Mesendoderm (in vitro differentiated cells): ENCODE measurements at regions not wholly inside any gene's neighbourhood (a gene's known extent, or its start where the extent isn't known, plus 50 kb on each side); places are given as distances from the start of the nearest gene placed in this dataset.

ENCODE experiments used
- DNase-seq: peaks from one replicate; pipeline ENCODE4 v3.0.0; 2013
- H2AK5ac ChIP-seq: 2 replicates; pipeline ENCODE4 v1.6.1; 2013; ENCODE audit warnings: low read length, inconsistent platforms
- H2BK120ac ChIP-seq: 2 replicates; pipeline ENCODE4 v1.6.1; 2013; ENCODE audit warnings: low read depth, mild to moderate bottlenecking, low read length, moderate library complexity, mixed read lengths
- H2BK15ac ChIP-seq: replicated peaks from 2 replicates; pipeline ENCODE4 v1.6.1; 2013; ENCODE audit warnings: low read depth, mild to moderate bottlenecking, moderate library complexity
- H2BK5ac ChIP-seq: 2 replicates; pipeline ENCODE4 v1.6.1; 2013; ENCODE audit warnings: low read length, inconsistent platforms
- H3K18ac ChIP-seq: 2 replicates; pipeline ENCODE4 v1.6.1; 2013; ENCODE audit warnings: mild to moderate bottlenecking, low read length, mixed read lengths
- H3K23ac ChIP-seq: one replicate; pipeline ENCODE4 v1.6.1; 2013; ENCODE audit warnings: low read length
- H3K27ac ChIP-seq: 2 replicates; pipeline ENCODE4 v1.5.1; 2013; ENCODE audit warnings: low read depth, mild to moderate bottlenecking, inconsistent platforms, low read length, moderate library complexity
- H3K27me3 ChIP-seq: 2 replicates; pipeline ENCODE4 v1.6.1; 2013; ENCODE audit warnings: low read length, control low read depth, mild to moderate bottlenecking, inconsistent platforms; ENCODE audit not compliant: insufficient read depth, poor library complexity
- H3K36me3 ChIP-seq: 2 replicates; pipeline ENCODE4 v1.6.1; 2013; ENCODE audit warnings: low read length, inconsistent platforms; ENCODE audit not compliant: control insufficient read depth, insufficient read depth
- H3K4ac ChIP-seq: one replicate; pipeline ENCODE4 v1.6.1; 2013; ENCODE audit warnings: low read depth, mild to moderate bottlenecking, low read length, moderate library complexity
- H3K4me1 ChIP-seq: 2 replicates; pipeline ENCODE4 v1.6.1; 2013; ENCODE audit warnings: low read depth, low read length, inconsistent platforms; ENCODE audit not compliant: control insufficient read depth
- H3K4me2 ChIP-seq: 2 replicates; pipeline ENCODE4 v1.6.1; 2013; ENCODE audit warnings: low read length
- H3K4me3 ChIP-seq: 2 replicates; pipeline ENCODE4 v1.5.1; 2013; ENCODE audit warnings: mild to moderate bottlenecking, low read length
- H3K56ac ChIP-seq: one replicate; pipeline ENCODE4 v1.6.1; 2013; ENCODE audit warnings: low read length
- H3K79me1 ChIP-seq: 2 replicates; pipeline ENCODE4 v1.6.1; 2013; ENCODE audit warnings: low read length, inconsistent platforms
- H3K79me2 ChIP-seq: 2 replicates; pipeline ENCODE4 v1.6.1; 2013; ENCODE audit warnings: mild to moderate bottlenecking, low read length; ENCODE audit not compliant: control insufficient read depth, insufficient read depth
- H3K9ac ChIP-seq: 2 replicates; pipeline ENCODE4 v1.6.1; 2013; ENCODE audit warnings: low read length, inconsistent platforms
- H4K5ac ChIP-seq: one replicate; pipeline ENCODE4 v1.6.1; 2013; ENCODE audit warnings: low read length
- H4K8ac ChIP-seq: one replicate; pipeline ENCODE4 v1.6.1; 2013; ENCODE audit warnings: low read depth, mild to moderate bottlenecking, control low read depth, low read length, moderate library complexity
- WGBS: extraction: QIAGEN DNeasy Blood & Tissue Kit; methylation state at CpG from one replicate; pipeline ENCODE4 v1.1.7; 2013; ENCODE audit warnings: low lambda C conversion rate, missing lambda C conversion rate; ENCODE audit not compliant: insufficient coverage; ENCODE audit errors: extremely low coverage; 5-methylcytosine and 5-hydroxymethylcytosine counted together

- Histone ChIP-seq H3K4me3 (no peak overlapping the region), H3K23ac (no peak overlapping the region), H3K4ac (no peak overlapping the region), H3K18ac (no peak overlapping the region), H3K27ac (no peak overlapping the region), H4K5ac (no peak overlapping the region), H3K36me3 (no peaks in the 10 kb centered on the region), H2AK5ac (no peak overlapping the region), H3K79me1 (no peaks in the 10 kb centered on the region), H3K4me1 (no peaks in the 10 kb centered on the region), H4K8ac (no peak overlapping the region), H3K27me3 (no peaks in the 10 kb centered on the region), H2BK15ac (no peak overlapping the region), H3K56ac (no peak overlapping the region), H2BK120ac (no peak overlapping the region), H3K9ac (no peak overlapping the region), H2BK5ac (no peak overlapping the region), H3K79me2 (no peaks in the 10 kb centered on the region), H3K4me2 (no peak overlapping the region)
- DNase-seq, result no peak
- WGBS, result no CpG with 5 or more reads among the region's 12 CpGs
Measured at GRCh38 chr4:22997358-22998224, 304.9 kb downstream of the GBA3 start.

DNA sequence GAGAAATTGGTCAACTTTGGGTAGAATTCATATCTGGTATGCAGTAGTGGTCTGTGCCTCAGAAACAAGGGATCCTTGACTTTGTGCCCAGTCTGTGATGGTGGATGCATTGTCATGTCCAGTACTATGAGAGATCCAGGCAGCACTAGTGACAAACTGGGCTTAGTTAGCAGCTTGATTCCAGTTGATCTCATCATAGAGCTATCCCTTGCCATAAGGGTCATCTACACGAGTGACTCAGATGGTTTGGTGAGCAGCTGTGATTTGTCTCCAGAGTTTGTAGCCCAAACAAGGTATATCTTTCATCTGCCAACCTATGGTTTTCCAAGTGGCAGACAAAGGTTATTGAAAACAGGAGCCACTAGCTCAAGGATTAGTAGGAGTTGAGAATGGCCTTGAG, 298.8 kb downstream of the GBA3 start:
- Histone ChIP-seq H3K4me2 (no peak overlapping the region), H3K79me1 (no peaks in the 10 kb centered on the region), H2BK15ac (no peak overlapping the region), H3K36me3 (no peaks in the 10 kb centered on the region), H3K79me2 (no peaks in the 10 kb centered on the region), H2AK5ac (no peak overlapping the region), H3K23ac (no peak overlapping the region), H3K56ac (no peak overlapping the region), H2BK120ac (no peak overlapping the region), H4K8ac (no peak overlapping the region), H3K18ac (no peak overlapping the region), H4K5ac (no peak overlapping the region), H2BK5ac (no peak overlapping the region), H3K4me3 (no peak overlapping the region), H3K9ac (no peak overlapping the region), H3K27me3 (no peaks in the 10 kb centered on the region), H3K4me1 (no peaks in the 10 kb centered on the region), H3K27ac (no peak overlapping the region), H3K4ac (no peak overlapping the region)
- DNase-seq, result no peak
- WGBS, result no CpG with 5 or more reads among the region's 1 CpG

- H3K79me1 ChIP-seq, result no peaks in the 10 kb centered on the region
- H3K79me2 ChIP-seq, result no peaks in the 10 kb centered on the region
- H3K9ac ChIP-seq, result no peak overlapping the region
- no peak overlapping the region for H3K56ac ChIP-seq
- H4K8ac ChIP-seq, result no peak overlapping the region
- H2BK120ac ChIP-seq, result no peak overlapping the region
- no peaks in the 10 kb centered on the region for H3K4me1 ChIP-seq
- no peaks in the 10 kb centered on the region for H3K36me3 ChIP-seq
- H3K27me3 ChIP-seq, result no peaks in the 10 kb centered on the region
- H4K5ac ChIP-seq, result no peak overlapping the region
- no peak overlapping the region for H3K4me3 ChIP-seq
- no peak overlapping the region for H3K4me2 ChIP-seq
- no peak overlapping the region for H2AK5ac ChIP-seq
- no peak overlapping the region for H2BK15ac ChIP-seq
- no peak overlapping the region for H3K18ac ChIP-seq
- H3K23ac ChIP-seq, result no peak overlapping the region
- no peak overlapping the region for H3K4ac ChIP-seq
- DNase-seq, result no peak
- H3K27ac ChIP-seq, result no peak overlapping the region
- H2BK5ac ChIP-seq, result no peak overlapping the region
Measured at GRCh38 chr4:22988526-22988925, 295.8 kb downstream of the GBA3 start.

- DNase-seq, result no peak
- Histone ChIP-seq H2BK120ac (no peak overlapping the region), H4K5ac (no peak overlapping the region), H2BK15ac (no peak overlapping the region), H3K18ac (no peak overlapping the region), H3K27ac (no peak overlapping the region), H3K4me2 (no peak overlapping the region), H3K9ac (no peak overlapping the region), H2AK5ac (no peak overlapping the region), H3K27me3 (no peaks in the 10 kb centered on the region), H3K56ac (no peak overlapping the region), H3K23ac (no peak overlapping the region), H3K4me1 (no peaks in the 10 kb centered on the region), H3K36me3 (no peaks in the 10 kb centered on the region), H3K79me1 (no peaks in the 10 kb centered on the region), H3K79me2 (no peaks in the 10 kb centered on the region), H3K4me3 (no peak overlapping the region), H3K4ac (no peak overlapping the region), H4K8ac (no peak overlapping the region), H2BK5ac (no peak overlapping the region)
- no CpG with 5 or more reads among the region's 5 CpGs for WGBS
Measured at GRCh38 chr4:22987870-22988269, 295.1 kb downstream of the GBA3 start.

DNA sequence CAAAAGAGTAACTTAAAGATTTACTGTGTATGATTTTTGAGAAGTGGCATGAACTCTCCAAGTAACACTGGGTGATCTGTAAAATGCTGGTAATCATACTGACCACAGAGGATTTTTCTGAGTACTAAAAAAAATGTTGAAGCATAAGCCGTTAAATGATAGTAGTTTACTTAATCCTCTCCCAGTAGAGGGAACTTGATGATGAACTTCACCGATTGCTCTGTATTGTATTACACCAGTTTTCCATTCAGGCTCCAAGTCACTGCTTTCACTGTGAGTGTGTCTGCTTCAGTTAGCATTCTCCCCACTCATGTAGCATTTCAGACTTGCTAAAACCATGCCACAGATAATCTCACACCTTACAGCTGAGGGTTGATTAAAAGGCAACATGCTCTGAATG, 294.1 kb downstream of the GBA3 start:
- Histone ChIP-seq H2BK5ac (no peak overlapping the region), H3K9ac (no peak overlapping the region), H2BK15ac (no peak overlapping the region), H3K4ac (no peak overlapping the region), H2BK120ac (no peak overlapping the region), H4K8ac (no peak overlapping the region), H3K4me3 (no peak overlapping the region), H3K79me1 (no peaks in the 10 kb centered on the region), H4K5ac (no peak overlapping the region), H3K27ac (no peak overlapping the region), H3K23ac (no peak overlapping the region), H3K36me3 (no peaks in the 10 kb centered on the region), H3K4me2 (no peak overlapping the region), H3K27me3 (no peaks in the 10 kb centered on the region), H3K79me2 (no peaks in the 10 kb centered on the region), H3K56ac (no peak overlapping the region), H3K4me1 (no peaks in the 10 kb centered on the region), H2AK5ac (no peak overlapping the region), H3K18ac (no peak overlapping the region)
- no CpG with 5 or more reads among the region's 2 CpGs for WGBS
- no peak for DNase-seq

- no peaks in the 10 kb centered on the region for H3K79me2 ChIP-seq
- H2AK5ac ChIP-seq, result no peak overlapping the region
- H3K4ac ChIP-seq, result no peak overlapping the region
Measured at GRCh38 chr4:22986262-22986661, 293.5 kb downstream of the GBA3 start.

More at GRCh38 chr4:22986262-22986661, 293.5 kb downstream of the GBA3 start:
- H2BK5ac ChIP-seq, result no peak overlapping the region
- H3K18ac ChIP-seq, result no peak overlapping the region
- H3K36me3 ChIP-seq, result no peaks in the 10 kb centered on the region
- H3K27me3 ChIP-seq, result no peaks in the 10 kb centered on the region
- no peak overlapping the region for H2BK15ac ChIP-seq
- no peak for DNase-seq
- H3K79me1 ChIP-seq, result no peaks in the 10 kb centered on the region
- no peak overlapping the region for H2BK120ac ChIP-seq
- no peak overlapping the region for H3K4me2 ChIP-seq
- no peak overlapping the region for H3K27ac ChIP-seq
- H4K8ac ChIP-seq, result no peak overlapping the region
- no peak overlapping the region for H3K23ac ChIP-seq
- no peak overlapping the region for H3K56ac ChIP-seq
- H3K9ac ChIP-seq, result no peak overlapping the region
- no peaks in the 10 kb centered on the region for H3K4me1 ChIP-seq
- no peak overlapping the region for H3K4me3 ChIP-seq
- no peak overlapping the region for H4K5ac ChIP-seq
